ENCODE measurements at regions not wholly inside any gene's neighbourhood (a gene's known extent, or its start where the extent isn't known, plus 50 kb on each side); places are given as distances from the start of the nearest gene placed in this dataset.

GRCh38 chr10:130867446-130868194 lies 443.9 kb downstream of the TCERG1L start:
- no TSS peak for BruUV-seq (replicated peaks)
- H3K4me1 ChIP-seq (ENCODE audit: control insufficient read depth, insufficient read depth, low read length) = no peaks in the 10 kb centered on the region
- H3K9me3 ChIP-seq (ENCODE audit: control insufficient read depth, insufficient read depth, low read depth, low read length) = no peaks in the 10 kb centered on the region
- DNase-seq (ENCODE audit: low read depth, low spot score) = no peak
- H3K27ac ChIP-seq (ENCODE audit: low read length) = no peak overlapping the region
- ChIA-PET CTCF (no interaction called here), POLR2A (no interaction called here)
- intact Hi-C loops (cut with micrococcal nuclease; ENCODE audit: unreplicated experiment) (no loop called here), in situ Hi-C loops (cut with HindIII; ENCODE audit: low pct_unique_long_range_greater_than_20kb, low sequenced_read_pairs) (no loop called here)
- H3K4me3 ChIP-seq (ENCODE audit: low read depth in 2 of 2, low read length in 2 of 2) = no peak overlapping the region
- no peaks in the 10 kb centered on the region for H3K36me3 ChIP-seq (ENCODE audit: control insufficient read depth, insufficient read depth, low read length)
- H3K27me3 ChIP-seq (ENCODE audit: control insufficient read depth, insufficient read depth, low read length) = peaks cover 5% of the 10 kb centered on the region
- no peak for TF ChIP-seq TCF7L2 (IDR thresholded peaks at IDR 0.05; ENCODE audit: low read depth, low read length)
- no peak for TF ChIP-seq POLR2AphosphoS5 (IDR thresholded peaks at IDR 0.05; ENCODE audit: low read depth, low read length)
- TF ChIP-seq SIN3A (IDR thresholded peaks at IDR 0.05; ENCODE audit: borderline replicate concordance, insufficient read depth, low read depth, low read length) = no peak
- TF ChIP-seq CTCF (IDR thresholded peaks at IDR 0.05) = no peak
- no peak for TF ChIP-seq REST (IDR thresholded peaks at IDR 0.05; ENCODE audit: insufficient read depth in 1 of 2, low read depth in 2 of 2, low read length in 1 of 2)
- no peak for ATAC-seq

- intact Hi-C loops (cut with micrococcal nuclease; ENCODE audit: unreplicated experiment) (no loop called here), in situ Hi-C loops (cut with HindIII; ENCODE audit: low pct_unique_long_range_greater_than_20kb, low sequenced_read_pairs) (no loop called here)
- Histone ChIP-seq H3K27ac (ENCODE audit: low read length) (no peak overlapping the region), H3K4me1 (ENCODE audit: control insufficient read depth, insufficient read depth, low read length) (no peaks in the 10 kb centered on the region), H3K9me3 (ENCODE audit: control insufficient read depth, insufficient read depth, low read depth, low read length) (no peaks in the 10 kb centered on the region), H3K27me3 (ENCODE audit: control insufficient read depth, insufficient read depth, low read length) (peaks cover 5% of the 10 kb centered on the region), H3K4me3 (ENCODE audit: low read depth in 2 of 2, low read length in 2 of 2) (no peak overlapping the region), H3K36me3 (ENCODE audit: control insufficient read depth, insufficient read depth, low read length) (no peaks in the 10 kb centered on the region)
- ChIA-PET CTCF (no interaction called here), POLR2A (no interaction called here)
- ATAC-seq (no peak), DNase-seq (ENCODE audit: low read depth, low spot score) (no peak)
- BruUV-seq (replicated peaks) = no TSS peak
- no peak for TF ChIP-seq POLR2AphosphoS5 (IDR thresholded peaks at IDR 0.05; ENCODE audit: low read depth, low read length)
- no peak for TF ChIP-seq TCF7L2 (IDR thresholded peaks at IDR 0.05; ENCODE audit: low read depth, low read length)
- TF ChIP-seq SIN3A (IDR thresholded peaks at IDR 0.05; ENCODE audit: borderline replicate concordance, insufficient read depth, low read depth, low read length) = no peak
- no peak for TF ChIP-seq CTCF (IDR thresholded peaks at IDR 0.05)
- no peak for TF ChIP-seq REST (IDR thresholded peaks at IDR 0.05; ENCODE audit: insufficient read depth in 1 of 2, low read depth in 2 of 2, low read length in 1 of 2)
Observed at GRCh38 chr10:130869179-130869841, 442.2 kb downstream of the TCERG1L start.
